Sigmoid colon (tissue), 4 donors: ENCODE measurements at regions not wholly inside any gene's neighbourhood (a gene's known extent, or its start where the extent isn't known, plus 50 kb on each side); places are given as distances from the start of the nearest gene placed in this dataset.

Source experiments
- POLR2AphosphoS5 ChIP-seq, 4 donors: sonication (generic); formaldehyde crosslinking; IDR thresholded peaks; one replicate each; pipeline ENCODE4 v1.6.1; 2017; ENCODE audit warnings: antibody characterized with exemption in 4 of 4
- TF ChIP-seq, protein P1 (sequence below), 4 experiments: fragments of 450-650 bp in 3 of 4; fragments of 200-600 bp in 1 of 4; IDR thresholded peaks; one replicate each; pipeline ENCODE4 v1.5.1; 2016 to 2019; ENCODE audit warnings: antibody characterized with exemption in 4 of 4, mild to moderate bottlenecking in 3 of 4, moderate library complexity in 2 of 4

DNA sequence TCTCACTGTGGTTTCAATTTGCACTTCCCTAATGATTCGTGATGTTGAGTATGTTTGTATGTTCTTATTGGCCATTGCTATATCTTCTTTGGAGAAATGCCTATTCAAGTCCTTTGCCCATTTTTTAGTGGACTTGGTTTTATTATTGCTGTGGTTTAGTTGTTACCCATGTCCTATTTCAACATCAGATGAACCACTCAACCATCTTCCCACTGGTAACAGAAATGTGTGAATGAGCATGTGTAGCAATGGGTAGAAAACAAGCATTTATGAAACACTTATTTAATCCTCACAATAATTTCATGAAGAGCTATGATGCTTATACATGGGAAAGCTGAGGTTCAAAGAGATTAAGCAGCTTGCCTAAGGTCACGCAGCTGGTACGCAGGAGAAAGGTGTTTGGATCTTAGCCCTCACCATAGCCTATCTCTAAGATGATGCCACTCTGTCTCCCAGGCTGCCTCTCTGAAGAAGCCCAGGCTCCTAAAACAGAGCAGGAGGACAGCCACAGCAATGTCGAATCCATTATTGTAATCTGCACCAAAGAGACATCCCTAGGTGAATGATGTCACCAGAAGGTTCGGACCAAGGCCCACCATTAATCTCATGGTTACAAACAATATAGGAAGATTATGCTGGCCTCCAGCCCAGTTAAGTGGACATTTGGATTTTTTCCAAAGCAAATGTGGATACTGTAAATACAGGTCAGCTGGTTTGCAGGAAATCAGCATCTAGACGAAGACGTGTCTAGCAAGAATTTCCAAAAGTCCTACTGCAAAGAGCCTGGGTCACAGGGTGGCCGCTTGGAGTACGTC lies 447.6 kb upstream of the ZMIZ1 start:
- TF ChIP-seq, protein P1, sequence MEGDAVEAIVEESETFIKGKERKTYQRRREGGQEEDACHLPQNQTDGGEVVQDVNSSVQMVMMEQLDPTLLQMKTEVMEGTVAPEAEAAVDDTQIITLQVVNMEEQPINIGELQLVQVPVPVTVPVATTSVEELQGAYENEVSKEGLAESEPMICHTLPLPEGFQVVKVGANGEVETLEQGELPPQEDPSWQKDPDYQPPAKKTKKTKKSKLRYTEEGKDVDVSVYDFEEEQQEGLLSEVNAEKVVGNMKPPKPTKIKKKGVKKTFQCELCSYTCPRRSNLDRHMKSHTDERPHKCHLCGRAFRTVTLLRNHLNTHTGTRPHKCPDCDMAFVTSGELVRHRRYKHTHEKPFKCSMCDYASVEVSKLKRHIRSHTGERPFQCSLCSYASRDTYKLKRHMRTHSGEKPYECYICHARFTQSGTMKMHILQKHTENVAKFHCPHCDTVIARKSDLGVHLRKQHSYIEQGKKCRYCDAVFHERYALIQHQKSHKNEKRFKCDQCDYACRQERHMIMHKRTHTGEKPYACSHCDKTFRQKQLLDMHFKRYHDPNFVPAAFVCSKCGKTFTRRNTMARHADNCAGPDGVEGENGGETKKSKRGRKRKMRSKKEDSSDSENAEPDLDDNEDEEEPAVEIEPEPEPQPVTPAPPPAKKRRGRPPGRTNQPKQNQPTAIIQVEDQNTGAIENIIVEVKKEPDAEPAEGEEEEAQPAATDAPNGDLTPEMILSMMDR (IDR thresholded peaks at IDR 0.05), result no peak
- TF ChIP-seq POLR2AphosphoS5 (IDR thresholded peaks at IDR 0.05), result no peak
